Breast epithelium (tissue), 4 donors: ENCODE measurements at regions not wholly inside any gene's neighbourhood (a gene's known extent, or its start where the extent isn't known, plus 50 kb on each side); places are given as distances from the start of the nearest gene placed in this dataset.

Source experiments
- DNase-seq, 2 donors: peaks; one replicate each; pipeline ENCODE4 v3.0.0-alpha.2; 2019; ENCODE audit warnings: low spot score in 2 of 2
- H3K27ac ChIP-seq, 2 donors: fragments of 200-600 bp; sonication (generic) in 1 of 2; one replicate each; pipeline ENCODE4 v1.5.1; 2016 to 2019; ENCODE audit warnings: mild to moderate bottlenecking in 1 of 2
- H3K27me3 ChIP-seq, 2 donors: fragments of 200-600 bp; sonication (generic) in 1 of 2; one replicate each; pipeline versions ENCODE4 v1.5.1 to v1.6.0; 2017 to 2019; ENCODE audit warnings: control low read depth in 1 of 2, mild to moderate bottlenecking in 1 of 2
- H3K36me3 ChIP-seq: fragments of 200-600 bp; one replicate; pipeline ENCODE4 v1.5.1; 2019
- H3K4me1 ChIP-seq, 2 donors: fragments of 200-600 bp; sonication (generic); one replicate each; pipeline ENCODE4 v1.5.1; 2016 to 2019; ENCODE audit warnings: control low read depth in 1 of 2
- H3K4me3 ChIP-seq, 3 donors: fragments of 200-600 bp; sonication (generic); 1 replicate in 2 of 3; 2 replicates in 1 of 3; pipeline ENCODE4 v1.5.1; 2016 to 2019; ENCODE audit warnings: mild to moderate bottlenecking in 3 of 3, moderate library complexity in 2 of 3
- H3K9me3 ChIP-seq, 2 donors: fragments of 200-600 bp; sonication (generic) in 1 of 2; one replicate each; pipeline ENCODE4 v1.5.1; 2016 to 2019; ENCODE audit warnings: control low read depth in 1 of 2
- POLR2A ChIP-seq: fragments of 450-650 bp; IDR thresholded peaks from one replicate; pipeline ENCODE4 v1.6.1; 2016; ENCODE audit warnings: antibody characterized with exemption, mild to moderate bottlenecking, moderate library complexity
- POLR2AphosphoS5 ChIP-seq, 3 donors: sonication (generic); formaldehyde crosslinking; IDR thresholded peaks; one replicate each; pipeline ENCODE4 v1.6.1; 2017; ENCODE audit warnings: antibody characterized with exemption in 3 of 3
- intact Hi-C: fragments of 100-400 bp; cut with DNase I; formaldehyde crosslinking; loops from one replicate; pipeline ENCODE4 v1.15.1; 2023; ENCODE audit warnings: low total_unique reads
- TF ChIP-seq, protein P1 (sequence below), 3 donors: fragments of 450-650 bp; IDR thresholded peaks; one replicate each; pipeline ENCODE4 v1.5.1; 2016 to 2017; ENCODE audit warnings: antibody characterized with exemption in 3 of 3, mild to moderate bottlenecking in 3 of 3, moderate library complexity in 3 of 3

DNA sequence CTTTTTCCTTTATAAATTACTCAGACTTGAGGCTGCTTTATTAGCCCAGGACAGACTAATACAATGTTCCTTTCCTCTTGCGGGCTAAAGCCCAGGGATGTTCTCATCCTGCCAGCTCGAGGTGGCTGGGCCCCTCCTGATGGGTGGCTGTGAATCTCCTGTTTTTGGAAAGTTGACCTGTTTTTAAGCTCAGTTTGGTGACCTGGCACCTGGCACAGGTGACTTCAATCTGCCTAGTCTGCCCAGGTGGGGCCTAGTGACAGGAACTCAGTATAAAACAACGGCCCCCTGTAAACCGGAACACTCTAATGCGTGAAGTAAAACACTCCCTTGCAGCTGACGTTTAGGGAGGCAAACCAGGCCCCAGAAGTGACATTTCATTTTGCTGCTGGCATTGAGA is 92.7 kb upstream of the SNTG2 start:
- no peaks in the 10 kb centered on the region for H3K4me1 ChIP-seq
- no peaks in the 10 kb centered on the region for H3K9me3 ChIP-seq
- H3K36me3 ChIP-seq, result no peaks in the 10 kb centered on the region
- TF ChIP-seq, protein P1, sequence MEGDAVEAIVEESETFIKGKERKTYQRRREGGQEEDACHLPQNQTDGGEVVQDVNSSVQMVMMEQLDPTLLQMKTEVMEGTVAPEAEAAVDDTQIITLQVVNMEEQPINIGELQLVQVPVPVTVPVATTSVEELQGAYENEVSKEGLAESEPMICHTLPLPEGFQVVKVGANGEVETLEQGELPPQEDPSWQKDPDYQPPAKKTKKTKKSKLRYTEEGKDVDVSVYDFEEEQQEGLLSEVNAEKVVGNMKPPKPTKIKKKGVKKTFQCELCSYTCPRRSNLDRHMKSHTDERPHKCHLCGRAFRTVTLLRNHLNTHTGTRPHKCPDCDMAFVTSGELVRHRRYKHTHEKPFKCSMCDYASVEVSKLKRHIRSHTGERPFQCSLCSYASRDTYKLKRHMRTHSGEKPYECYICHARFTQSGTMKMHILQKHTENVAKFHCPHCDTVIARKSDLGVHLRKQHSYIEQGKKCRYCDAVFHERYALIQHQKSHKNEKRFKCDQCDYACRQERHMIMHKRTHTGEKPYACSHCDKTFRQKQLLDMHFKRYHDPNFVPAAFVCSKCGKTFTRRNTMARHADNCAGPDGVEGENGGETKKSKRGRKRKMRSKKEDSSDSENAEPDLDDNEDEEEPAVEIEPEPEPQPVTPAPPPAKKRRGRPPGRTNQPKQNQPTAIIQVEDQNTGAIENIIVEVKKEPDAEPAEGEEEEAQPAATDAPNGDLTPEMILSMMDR (IDR thresholded peaks at IDR 0.05), result no peak
- intact Hi-C loops, result no loop called here
- no peak overlapping the region for H3K4me3 ChIP-seq
- no peak for DNase-seq
- H3K27ac ChIP-seq, result no peak overlapping the region
- H3K27me3 ChIP-seq, result no peaks in the 10 kb centered on the region

DNA sequence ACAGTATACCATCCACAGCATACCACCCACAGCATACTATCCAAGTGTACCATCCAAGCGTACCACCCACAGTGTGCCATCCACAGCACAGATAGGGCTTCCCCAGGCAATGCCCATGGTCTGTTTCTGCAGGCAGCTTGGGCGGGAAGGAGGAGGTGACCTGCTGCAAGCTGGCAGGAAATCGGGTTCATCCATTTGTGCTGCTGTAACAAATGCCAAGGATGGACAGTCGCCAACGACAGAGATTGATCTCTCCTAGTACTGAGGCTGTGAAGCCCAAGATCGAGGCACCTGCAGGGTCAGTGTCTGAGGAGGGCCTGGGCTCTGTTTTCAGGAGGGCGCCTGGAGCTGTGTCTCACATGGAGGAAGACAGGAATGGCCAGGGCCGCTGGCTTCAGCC is 93.6 kb upstream of the SNTG2 start:
- TF ChIP-seq POLR2A (no peak), POLR2AphosphoS5 (IDR thresholded peaks at IDR 0.05) (no peak)
- TF ChIP-seq, protein P1 (IDR thresholded peaks at IDR 0.05), result no peak
- H3K9me3 ChIP-seq, result no peaks in the 10 kb centered on the region
- H3K27ac ChIP-seq, result no peak overlapping the region
- no peaks in the 10 kb centered on the region for H3K36me3 ChIP-seq
- no peaks in the 10 kb centered on the region for H3K27me3 ChIP-seq
- H3K4me3 ChIP-seq, result no peak overlapping the region
- intact Hi-C loops, result no loop called here
- DNase-seq, result peak in 1 of 2 donors; percentile 36
- H3K4me1 ChIP-seq, result no peaks in the 10 kb centered on the region

DNA sequence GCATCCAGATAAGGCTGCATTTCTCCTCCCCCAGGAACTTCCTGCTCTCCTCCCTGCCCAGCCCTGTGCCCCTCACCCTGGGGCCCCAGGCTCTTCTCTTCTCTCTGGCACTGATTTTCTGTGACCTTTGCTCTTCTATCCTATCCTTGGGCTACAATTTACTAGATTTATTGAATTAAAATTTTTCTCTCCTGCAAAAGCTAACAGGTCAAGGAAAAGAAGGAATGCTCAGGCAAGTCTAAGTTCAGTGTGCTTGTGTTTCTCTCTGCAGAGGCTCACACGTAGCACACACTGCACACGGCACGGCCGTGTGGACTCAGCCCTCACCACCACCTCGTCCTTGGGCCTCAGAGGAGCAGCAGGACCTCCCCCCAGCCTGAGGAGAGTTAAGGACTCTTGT is 94.2 kb upstream of the SNTG2 start:
- TF ChIP-seq POLR2AphosphoS5 (IDR thresholded peaks at IDR 0.05) (no peak), POLR2A (no peak)
- TF ChIP-seq, protein P1 (IDR thresholded peaks at IDR 0.05), result no peak
- intact Hi-C loops, result no loop called here

DNA sequence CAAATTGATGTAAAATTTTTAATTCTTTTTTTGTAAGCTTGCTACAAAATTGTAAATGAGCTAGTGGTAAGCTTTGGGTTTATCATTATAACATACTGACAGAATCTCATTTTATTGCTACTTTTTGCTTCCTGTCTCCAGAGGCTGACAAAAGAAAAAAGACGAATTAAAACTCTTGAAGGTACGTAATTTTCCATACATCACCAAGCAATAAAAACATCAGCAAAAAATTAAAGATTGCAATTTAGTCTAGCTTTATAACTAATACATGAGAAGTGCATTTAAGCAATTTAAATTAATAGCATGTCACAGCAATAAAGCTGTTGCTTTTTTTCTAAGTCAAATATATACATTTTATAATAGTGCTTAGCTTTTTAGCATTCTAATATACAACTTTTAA is 94.6 kb upstream of the SNTG2 start:
- intact Hi-C loops, result no loop called here
- no peaks in the 10 kb centered on the region for H3K4me1 ChIP-seq
- DNase-seq, result no peak

More for the DNA sequence above, 94.2 kb upstream of the SNTG2 start:
- no peak for DNase-seq
- Histone ChIP-seq H3K4me1 (no peaks in the 10 kb centered on the region), H3K36me3 (no peaks in the 10 kb centered on the region), H3K27me3 (no peaks in the 10 kb centered on the region), H3K9me3 (no peaks in the 10 kb centered on the region), H3K27ac (no peak overlapping the region), H3K4me3 (no peak overlapping the region)

DNA sequence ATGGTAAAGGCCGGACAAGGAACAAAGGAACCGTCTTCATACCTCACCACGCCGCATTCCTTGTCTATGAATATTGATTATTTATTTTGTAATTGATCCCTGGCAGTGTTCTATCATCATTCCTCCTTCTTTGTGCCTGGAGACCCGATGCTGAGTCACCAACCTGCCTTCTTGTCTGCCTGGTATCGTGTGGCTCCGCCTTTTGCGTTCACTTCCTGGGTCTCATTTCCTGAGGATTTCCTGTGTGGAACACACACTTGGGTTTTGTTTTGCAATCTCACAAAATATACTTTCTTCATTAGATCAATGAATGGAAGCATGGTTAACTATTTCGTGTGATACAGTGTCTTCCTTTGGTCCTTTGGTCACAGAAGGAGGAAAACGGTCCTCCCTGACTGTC is 95.5 kb upstream of the SNTG2 start:
- DNase-seq, result no peak
- intact Hi-C loops, result no loop called here
- no peak for TF ChIP-seq POLR2A
- TF ChIP-seq, protein P1 (IDR thresholded peaks at IDR 0.05), result no peak
- TF ChIP-seq POLR2AphosphoS5 (IDR thresholded peaks at IDR 0.05), result no peak

More for the DNA sequence above, 94.6 kb upstream of the SNTG2 start:
- H3K4me3 ChIP-seq, result no peak overlapping the region
- TF ChIP-seq, protein P1 (IDR thresholded peaks at IDR 0.05), result no peak
- TF ChIP-seq POLR2AphosphoS5 (IDR thresholded peaks at IDR 0.05) (no peak), POLR2A (no peak)
- H3K27me3 ChIP-seq, result no peaks in the 10 kb centered on the region
- no peaks in the 10 kb centered on the region for H3K9me3 ChIP-seq
- no peaks in the 10 kb centered on the region for H3K36me3 ChIP-seq
- H3K27ac ChIP-seq, result no peak overlapping the region

More for the DNA sequence above, 95.5 kb upstream of the SNTG2 start:
- no peaks in the 10 kb centered on the region for H3K9me3 ChIP-seq
- H3K36me3 ChIP-seq, result no peaks in the 10 kb centered on the region
- no peak overlapping the region for H3K27ac ChIP-seq
- no peaks in the 10 kb centered on the region for H3K4me1 ChIP-seq
- no peaks in the 10 kb centered on the region for H3K27me3 ChIP-seq
- no peak overlapping the region for H3K4me3 ChIP-seq
